Gastroesophageal sphincter (tissue), 4 donors: ENCODE measurements at regions not wholly inside any gene's neighbourhood (a gene's known extent, or its start where the extent isn't known, plus 50 kb on each side); places are given as distances from the start of the nearest gene placed in this dataset.

Experiments used
- ATAC-seq: fragments of 150-250 bp; one replicate; pipeline ENCODE4 v1.9.1; 2016; ENCODE audit warnings: mild to moderate bottlenecking, moderate library complexity
- H3K27ac ChIP-seq, 4 donors: fragments of 200-600 bp; sonication (generic) in 3 of 4; 1 replicate in 3 of 4; 2 replicates in 1 of 4; pipeline ENCODE4 v1.5.1; 2016 to 2019
- H3K27me3 ChIP-seq: fragments of 200-600 bp; sonication (generic); one replicate; pipeline ENCODE4 v1.5.1; 2019
- H3K36me3 ChIP-seq, 2 donors: fragments of 200-600 bp; sonication (generic); one replicate each; pipeline ENCODE4 v1.5.1; 2019; ENCODE audit warnings: control low read depth in 1 of 2
- H3K4me1 ChIP-seq, 3 donors: fragments of 200-600 bp; sonication (generic); 1 replicate in 2 of 3; 2 replicates in 1 of 3; pipeline ENCODE4 v1.5.1; 2016 to 2019; ENCODE audit warnings: control low read depth in 2 of 3
- H3K4me3 ChIP-seq, 2 donors: fragments of 200-600 bp; sonication (generic); one replicate each; pipeline ENCODE4 v1.5.1; 2019; ENCODE audit warnings: mild to moderate bottlenecking in 1 of 2, moderate library complexity in 1 of 2
- H3K9me3 ChIP-seq, 3 donors: fragments of 200-600 bp; sonication (generic); one replicate each; pipeline ENCODE4 v1.5.1; 2017 to 2019; ENCODE audit warnings: control low read depth in 2 of 3
- EP300 ChIP-seq: sonication (generic); formaldehyde crosslinking; IDR thresholded peaks from one replicate; pipeline ENCODE4 v1.6.1; 2017; ENCODE audit warnings: antibody characterized with exemption, mild to moderate bottlenecking
- POLR2A ChIP-seq, 2 donors: fragments of 450-650 bp; IDR thresholded peaks; one replicate each; pipeline ENCODE4 v1.6.1; 2017; ENCODE audit warnings: antibody characterized with exemption in 2 of 2, mild to moderate bottlenecking in 2 of 2, moderate library complexity in 1 of 2
- POLR2AphosphoS5 ChIP-seq: sonication (generic); formaldehyde crosslinking; IDR thresholded peaks from one replicate; pipeline ENCODE4 v1.6.1; 2017; ENCODE audit warnings: antibody characterized with exemption
- WGBS, 2 donors: methylation state at CpG; one replicate each; pipeline ENCODE4 v1.1.5; 2018; ENCODE audit warnings: low coverage in 1 of 2; 5-methylcytosine and 5-hydroxymethylcytosine counted together
- TF ChIP-seq, protein P1 (sequence below), 4 experiments: fragments of 200-600 bp in 2 of 4; fragments of 450-650 bp in 2 of 4; sonication (generic) in 1 of 4; IDR thresholded peaks; one replicate each; pipeline ENCODE4 v1.5.1; 2017 to 2019; ENCODE audit warnings: antibody characterized with exemption in 4 of 4, mild to moderate bottlenecking in 2 of 4, moderate library complexity in 2 of 4

DNA sequence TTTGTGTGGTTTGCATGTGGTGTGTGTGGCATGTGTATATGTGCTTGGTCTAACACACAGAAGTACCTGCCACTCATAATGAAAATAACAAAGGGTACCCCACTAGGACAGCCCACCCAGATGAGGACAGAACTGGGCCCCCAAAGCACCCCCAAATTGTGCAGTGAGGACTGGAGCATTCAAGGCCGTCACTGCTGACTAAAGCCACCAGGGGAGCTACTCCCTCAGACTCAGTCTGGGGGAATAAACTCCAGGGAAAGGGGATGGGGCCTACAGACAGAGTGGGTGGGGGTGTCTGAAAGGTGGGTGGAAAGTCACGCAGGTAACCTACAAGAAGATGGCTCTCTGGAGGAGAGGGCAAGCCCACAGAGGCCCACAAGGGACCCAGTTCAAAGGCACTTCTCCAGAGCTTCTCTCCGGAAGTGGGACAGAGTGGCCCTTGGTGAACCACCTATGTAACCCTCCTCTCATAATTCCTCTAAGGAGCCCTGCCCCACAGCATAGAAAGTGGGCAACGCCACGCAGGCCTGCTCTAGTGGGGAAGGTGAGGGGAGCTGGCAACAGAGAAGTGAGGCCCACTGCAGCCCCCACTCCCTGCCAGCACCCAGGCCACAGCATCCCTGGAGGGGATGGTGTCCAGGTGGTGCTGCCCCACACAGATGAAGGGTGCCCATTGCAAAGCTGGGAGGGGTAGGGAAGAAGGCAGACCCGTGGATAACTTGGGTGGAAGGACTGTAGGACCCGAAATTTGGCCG is 122.8 kb upstream of the MAFB start:
- no peak for TF ChIP-seq POLR2A (IDR thresholded peaks at IDR 0.05)
- TF ChIP-seq, protein P1, sequence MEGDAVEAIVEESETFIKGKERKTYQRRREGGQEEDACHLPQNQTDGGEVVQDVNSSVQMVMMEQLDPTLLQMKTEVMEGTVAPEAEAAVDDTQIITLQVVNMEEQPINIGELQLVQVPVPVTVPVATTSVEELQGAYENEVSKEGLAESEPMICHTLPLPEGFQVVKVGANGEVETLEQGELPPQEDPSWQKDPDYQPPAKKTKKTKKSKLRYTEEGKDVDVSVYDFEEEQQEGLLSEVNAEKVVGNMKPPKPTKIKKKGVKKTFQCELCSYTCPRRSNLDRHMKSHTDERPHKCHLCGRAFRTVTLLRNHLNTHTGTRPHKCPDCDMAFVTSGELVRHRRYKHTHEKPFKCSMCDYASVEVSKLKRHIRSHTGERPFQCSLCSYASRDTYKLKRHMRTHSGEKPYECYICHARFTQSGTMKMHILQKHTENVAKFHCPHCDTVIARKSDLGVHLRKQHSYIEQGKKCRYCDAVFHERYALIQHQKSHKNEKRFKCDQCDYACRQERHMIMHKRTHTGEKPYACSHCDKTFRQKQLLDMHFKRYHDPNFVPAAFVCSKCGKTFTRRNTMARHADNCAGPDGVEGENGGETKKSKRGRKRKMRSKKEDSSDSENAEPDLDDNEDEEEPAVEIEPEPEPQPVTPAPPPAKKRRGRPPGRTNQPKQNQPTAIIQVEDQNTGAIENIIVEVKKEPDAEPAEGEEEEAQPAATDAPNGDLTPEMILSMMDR (IDR thresholded peaks at IDR 0.05) = no peak
- TF ChIP-seq POLR2AphosphoS5 = no peak
- TF ChIP-seq EP300 = no peak
- Histone ChIP-seq H3K4me3 (no peak overlapping the region), H3K9me3 (no peaks in the 10 kb centered on the region), H3K36me3 (no peaks in the 10 kb centered on the region), H3K27me3 (peaks cover 7% of the 10 kb centered on the region), H3K27ac (no peak overlapping the region), H3K4me1 (no peaks in the 10 kb centered on the region)
- 80 to 87% methylated on average over 2 of the region's 8 CpGs for WGBS, 2 donors
- no peak for ATAC-seq

DNA sequence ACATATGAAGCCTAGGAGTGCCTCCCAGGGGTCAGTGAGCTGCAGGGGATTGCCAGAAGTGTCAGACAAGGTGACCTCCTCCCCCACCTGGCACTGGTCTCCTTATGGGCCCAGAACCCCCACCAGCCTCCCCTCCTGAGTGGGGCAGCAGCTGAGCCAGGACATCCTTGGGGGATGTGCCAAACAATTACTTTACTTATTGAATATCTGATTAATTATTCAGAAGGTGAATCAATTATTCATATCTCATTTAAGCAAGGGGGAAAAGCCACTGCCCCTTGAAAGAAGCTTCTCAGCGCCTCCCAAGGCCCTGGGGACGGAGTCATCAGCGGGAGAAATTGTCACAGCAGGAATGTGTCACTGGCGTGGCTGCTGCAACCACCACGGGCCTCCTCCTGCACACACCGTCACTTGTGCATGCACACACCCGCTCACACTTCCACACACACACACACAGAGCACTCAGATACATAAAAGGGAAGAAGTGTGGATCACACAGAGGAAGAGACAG is 123.4 kb upstream of the MAFB start:
- H3K27me3 ChIP-seq = peaks cover 10% of the 10 kb centered on the region
- no peaks in the 10 kb centered on the region for H3K9me3 ChIP-seq
- no peaks in the 10 kb centered on the region for H3K4me1 ChIP-seq
- no peak overlapping the region for H3K4me3 ChIP-seq
- 80% methylated on average over 3 of the region's 7 CpGs; no CpG with 5 or more reads in 1 of the 2 donors for WGBS, 2 donors
- TF ChIP-seq POLR2AphosphoS5 (no peak), POLR2A (IDR thresholded peaks at IDR 0.05) (no peak), EP300 (no peak)
- TF ChIP-seq, protein P1 (IDR thresholded peaks at IDR 0.05) = no peak
- ATAC-seq = no peak
- no peaks in the 10 kb centered on the region for H3K36me3 ChIP-seq
- H3K27ac ChIP-seq = no peak overlapping the region

DNA sequence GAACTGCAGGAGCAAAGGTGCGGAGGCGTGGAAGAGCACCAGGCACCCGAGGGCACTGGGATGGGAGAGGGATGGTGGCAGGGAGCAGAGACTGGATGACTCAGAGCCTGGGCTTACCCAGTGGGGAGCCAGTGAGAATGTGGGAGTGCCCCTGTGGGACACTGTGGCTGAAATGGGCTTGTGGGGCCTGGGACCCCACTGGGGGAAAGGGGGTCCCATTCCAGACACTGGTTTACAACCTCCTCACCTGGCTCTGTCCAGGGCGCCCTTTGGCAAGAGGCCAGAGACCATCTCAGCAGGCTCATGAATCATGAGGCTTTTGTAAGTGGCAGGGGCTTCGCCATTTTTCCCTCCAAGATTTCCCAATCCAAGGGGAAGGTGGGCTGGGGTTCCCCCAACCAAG is 124.0 kb upstream of the MAFB start:
- no peak overlapping the region for H3K4me3 ChIP-seq
- H3K27me3 ChIP-seq = peaks cover 6% of the 10 kb centered on the region
- no CpG with 5 or more reads among the region's 5 CpGs for WGBS, 2 donors
- no peaks in the 10 kb centered on the region for H3K36me3 ChIP-seq
- no peak overlapping the region for H3K27ac ChIP-seq
- H3K9me3 ChIP-seq = no peaks in the 10 kb centered on the region
- ATAC-seq = no peak
- no peak for TF ChIP-seq POLR2AphosphoS5
- TF ChIP-seq, protein P1 (IDR thresholded peaks at IDR 0.05) = no peak
- no peak for TF ChIP-seq EP300
- no peak for TF ChIP-seq POLR2A (IDR thresholded peaks at IDR 0.05)
- no peaks in the 10 kb centered on the region for H3K4me1 ChIP-seq

DNA sequence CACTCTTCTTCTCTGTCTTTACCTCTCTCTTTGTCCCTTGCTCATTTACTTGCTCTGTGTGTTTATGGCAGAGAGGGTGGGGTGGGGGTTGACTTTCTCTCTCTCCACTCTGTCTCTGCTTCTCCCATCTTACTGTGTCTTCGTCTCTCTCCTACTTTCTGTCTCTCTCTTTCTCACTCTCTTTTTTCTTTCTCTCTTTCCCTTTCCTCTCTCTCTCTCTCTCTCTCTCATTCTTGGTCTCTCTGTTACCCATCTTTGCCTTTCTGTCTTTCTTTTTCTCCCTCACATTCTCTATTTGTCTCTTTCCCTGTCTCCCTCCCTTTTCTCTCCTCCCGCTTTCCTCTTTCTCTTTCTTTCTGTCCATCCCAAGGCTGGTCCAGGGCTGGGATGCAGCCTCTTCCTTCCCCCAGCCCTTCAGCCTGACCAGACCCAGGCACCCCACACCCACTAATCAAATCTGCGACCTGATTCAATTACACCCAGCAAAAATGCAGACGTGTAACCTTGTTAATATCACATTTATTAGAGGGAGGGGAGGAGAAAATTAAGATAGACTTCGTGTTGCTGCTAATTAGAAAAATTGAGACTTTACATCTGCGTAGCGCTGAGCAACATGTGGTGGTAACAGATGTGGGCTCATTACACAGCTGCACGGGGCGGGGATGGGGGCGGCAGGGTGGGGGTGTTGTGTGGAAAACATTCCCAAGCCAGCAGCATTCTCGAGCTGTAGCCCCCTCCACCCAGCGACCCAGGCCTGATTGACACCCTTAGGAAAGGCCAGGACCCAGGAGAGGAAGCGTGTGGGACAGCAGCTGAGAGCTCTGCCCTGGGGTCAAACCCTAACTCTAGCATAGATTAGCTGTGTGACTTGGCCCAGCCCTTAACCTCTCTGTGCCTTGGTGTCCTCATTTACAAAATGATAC is 124.9 kb upstream of the MAFB start:
- Histone ChIP-seq H3K27me3 (peaks cover 5% of the 10 kb centered on the region), H3K4me1 (no peaks in the 10 kb centered on the region), H3K4me3 (no peak overlapping the region), H3K27ac (no peak overlapping the region), H3K36me3 (no peaks in the 10 kb centered on the region), H3K9me3 (no peaks in the 10 kb centered on the region)
- ATAC-seq = no peak
- WGBS, 2 donors = 43 to 60% methylated on average over 1 to 12 of the region's 13 CpGs
- TF ChIP-seq POLR2AphosphoS5 (no peak), EP300 (no peak), POLR2A (IDR thresholded peaks at IDR 0.05) (no peak)
- TF ChIP-seq, protein P1 (IDR thresholded peaks at IDR 0.05) = no peak
